Endothelial cell of umbilical vein (primary cell): ENCODE measurements at regions not wholly inside any gene's neighbourhood (a gene's known extent, or its start where the extent isn't known, plus 50 kb on each side); places are given as distances from the start of the nearest gene placed in this dataset.

Source experiments
- BruUV-seq: library from RNA; stranded (reverse); fragments of 400-500 nt; replicated peaks from 2 replicates; lab custom pipeline; 2021; lab: Mats Ljungman, UMichigan
- CTCF ChIA-PET: fragments of 300-600, 350-600 bp; sonication (Branson Sonifier 250); formaldehyde crosslinking; loops from one replicate; lab custom pipeline; 2021; ENCODE audit warnings: antibody characterized with exemption, inconsistent platforms; lab: Charles Lee
- POLR2A ChIA-PET: fragments of 300-600, 350-600 bp; sonication (Branson Sonifier 250); formaldehyde crosslinking; loops from one replicate; lab custom pipeline; 2021; ENCODE audit warnings: antibody characterized with exemption, inconsistent platforms; lab: Charles Lee
- DNase-seq: peaks from one replicate; pipeline ENCODE4 v3.0.0-alpha.2; 2011; ENCODE audit warnings: low read depth, low spot score
- FAIRE-seq: peaks from 2 replicates; lab custom pipeline; 2011; peaks lifted over from hg19 to GRCh38; lab: Jason Lieb, UNC
- H2AFZ ChIP-seq: 2 replicates; pipeline ENCODE4 v1.6.0; 2012; ENCODE audit warnings: low read depth, low read length, control low read depth, inconsistent platforms
- H3K27ac ChIP-seq: 2 replicates; pipeline ENCODE4 v1.5.1; 2011; ENCODE audit warnings: low read depth, mild to moderate bottlenecking, control low read depth, low read length, moderate library complexity; ENCODE audit not compliant: insufficient read depth
- H3K27me3 ChIP-seq, 2 experiments: 2 replicates each; pipeline versions ENCODE4 v1.6.0 to v1.6.1; 2011; ENCODE audit warnings: low read length in 2 of 2, mixed read lengths in 1 of 2; ENCODE audit not compliant: control insufficient read depth in 2 of 2, insufficient read depth in 2 of 2
- H3K36me3 ChIP-seq, 2 experiments: 2 replicates in 1 of 2; 3 replicates in 1 of 2; pipeline ENCODE4 v1.5.1; 2011; ENCODE audit warnings: low read length in 2 of 2, mild to moderate bottlenecking in 1 of 2, moderate library complexity in 1 of 2; ENCODE audit not compliant: control insufficient read depth in 2 of 2, insufficient read depth in 2 of 2; ENCODE audit errors: extremely low read depth in 1 of 2
- H3K4me1 ChIP-seq: 3 replicates; pipeline ENCODE4 v1.5.1; 2011; ENCODE audit warnings: mild to moderate bottlenecking, low read length; ENCODE audit not compliant: control insufficient read depth, insufficient read depth; ENCODE audit errors: extremely low read depth
- H3K4me2 ChIP-seq: 2 replicates; pipeline ENCODE4 v1.6.1; 2011; ENCODE audit warnings: low read length, control low read depth, mixed read lengths; ENCODE audit not compliant: insufficient read depth
- H3K4me3 ChIP-seq, 3 experiments: fragments of 200-600 bp in 1 of 3; sonication (generic), shearing (Covaris generic) in 1 of 3; replicated peaks in 1 of 3; 2 replicates each; pipeline ENCODE4 v1.5.1; 2011 to 2016; ENCODE audit warnings: control low read depth in 3 of 3, low read length in 3 of 3, mild to moderate bottlenecking in 2 of 3, inconsistent platforms in 1 of 3, low read depth in 1 of 3, moderate library complexity in 1 of 3; ENCODE audit not compliant: insufficient read depth in 1 of 3
- H3K79me2 ChIP-seq: 2 replicates; pipeline ENCODE4 v1.6.0; 2012; ENCODE audit warnings: low read length, inconsistent platforms; ENCODE audit not compliant: control insufficient read depth, insufficient read depth
- H3K9ac ChIP-seq: replicated peaks from 2 replicates; pipeline ENCODE3; 2011; ENCODE audit warnings: low read length, control low read depth; ENCODE audit not compliant: insufficient read depth; ENCODE audit errors: extremely low read depth
- H3K9me1 ChIP-seq: replicated peaks from 3 replicates; pipeline ENCODE4 v1.6.0; 2011; ENCODE audit warnings: mild to moderate bottlenecking, low read length; ENCODE audit not compliant: control insufficient read depth, insufficient read depth; ENCODE audit errors: extremely low read depth
- H3K9me3 ChIP-seq: replicated peaks from 2 replicates; pipeline ENCODE4 v1.5.1; 2012; ENCODE audit warnings: low read length, inconsistent platforms; ENCODE audit not compliant: control insufficient read depth, insufficient read depth
- H4K20me1 ChIP-seq: replicated peaks from 2 replicates; pipeline ENCODE3; 2011; ENCODE audit warnings: mild to moderate bottlenecking, low read length; ENCODE audit not compliant: control insufficient read depth, insufficient read depth; ENCODE audit errors: extremely low read depth
- EZH2 ChIP-seq: IDR thresholded peaks from 2 replicates; pipeline ENCODE4 v1.6.1; 2012; ENCODE audit warnings: borderline replicate concordance, low read depth, mild to moderate bottlenecking, moderate library complexity, low read length, inconsistent platforms; ENCODE audit not compliant: severe bottlenecking
- FOS ChIP-seq: IDR thresholded peaks from 2 replicates; pipeline ENCODE4 v1.6.1; 2011; ENCODE audit warnings: mild to moderate bottlenecking, low read length, moderate library complexity, borderline replicate concordance; ENCODE audit not compliant: insufficient read depth
- GATA2 ChIP-seq: IDR thresholded peaks from 2 replicates; pipeline ENCODE4 v1.7.0; 2011; ENCODE audit warnings: low read depth, mild to moderate bottlenecking, moderate library complexity, mixed read lengths, low read length; ENCODE audit not compliant: insufficient read length, insufficient read depth
- JUN ChIP-seq: IDR thresholded peaks from 2 replicates; pipeline ENCODE4 v1.6.1; 2011; ENCODE audit warnings: borderline replicate concordance, low read depth; ENCODE audit not compliant: insufficient read length, insufficient read depth
- MYC ChIP-seq: IDR thresholded peaks from one replicate; pipeline ENCODE4 v1.6.1; 2011; ENCODE audit warnings: mild to moderate bottlenecking, low read depth, low read length
- POLR2A ChIP-seq: IDR thresholded peaks from 2 replicates; pipeline ENCODE4 v1.6.1; 2012; ENCODE audit warnings: low read depth, mild to moderate bottlenecking, control low read depth, low read length
- POLR2AphosphoS5 ChIP-seq: IDR thresholded peaks from 2 replicates; pipeline ENCODE4 v1.6.1; 2012; ENCODE audit warnings: low read depth, mild to moderate bottlenecking, control low read depth, low read length, moderate library complexity; ENCODE audit not compliant: insufficient read depth
- dilution Hi-C: fragments of 300-500 bp; cut with MboI; formaldehyde crosslinking; loops from one replicate; pipeline ENCODE4 v1.15.0; 2019; ENCODE audit warnings: low sequenced_read_pairs; ENCODE audit not compliant: extremely low pct_ligation_motif_present
- intact Hi-C: fragments of 100-400 bp; cut with micrococcal nuclease; formaldehyde crosslinking; loops from one replicate; pipeline ENCODE4 v1.10.0; 2022
- TF ChIP-seq, protein P1 (sequence below), 2 donors: IDR thresholded peaks; 1 replicate in 1 of 2; 2 replicates in 1 of 2; pipeline ENCODE4 v1.5.1; 2011; ENCODE audit warnings: low read length in 2 of 2, mild to moderate bottlenecking in 2 of 2, moderate library complexity in 2 of 2, control low read depth in 1 of 2, inconsistent platforms in 1 of 2, low read depth in 1 of 2; ENCODE audit not compliant: insufficient read depth in 1 of 2; ENCODE audit errors: extremely low read depth in 1 of 2
- TF ChIP-seq, protein P2 (sequence below): IDR thresholded peaks from 2 replicates; pipeline ENCODE4 v1.6.1; 2011; ENCODE audit not compliant: insufficient read depth, insufficient read length

DNA sequence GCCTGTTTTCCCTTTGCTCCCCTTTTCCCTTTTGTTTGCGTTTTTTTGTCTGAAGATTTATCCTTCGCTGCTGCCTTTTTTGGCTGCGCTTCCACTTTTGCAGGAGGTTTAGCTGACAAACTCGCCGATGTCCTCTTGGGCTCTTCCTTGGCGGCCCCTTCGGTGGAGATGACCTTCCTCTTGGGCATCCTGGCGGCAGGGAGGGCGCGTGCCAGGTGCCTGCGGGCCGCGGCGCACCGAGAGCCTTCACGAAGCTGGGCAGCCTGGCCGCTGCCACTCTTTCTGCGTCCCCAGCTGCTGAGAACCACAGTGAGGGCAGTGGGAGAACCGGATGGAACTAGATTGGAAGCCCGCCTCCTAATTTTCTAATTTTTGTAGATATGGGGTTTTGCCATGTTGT lies 197.1 kb upstream of the C2CD4B start:
- H3K9ac ChIP-seq = no peak overlapping the region
- FAIRE-seq = no peak
- no peak overlapping the region for H3K4me2 ChIP-seq
- no peaks in the 10 kb centered on the region for H3K9me1 ChIP-seq
- no peaks in the 10 kb centered on the region for H4K20me1 ChIP-seq
- H3K27me3 ChIP-seq = no peaks in the 10 kb centered on the region
- CTCF ChIA-PET = no interaction called here
- no peak overlapping the region for H3K27ac ChIP-seq
- no peaks in the 10 kb centered on the region for H3K4me1 ChIP-seq
- H3K36me3 ChIP-seq = no peaks in the 10 kb centered on the region
- POLR2A ChIA-PET = no interaction called here
- TF ChIP-seq POLR2AphosphoS5 (no peak), GATA2 (no peak), MYC (no peak), FOS (no peak), JUN (no peak), EZH2 (no peak), POLR2A (no peak)
- TF ChIP-seq, protein P1, sequence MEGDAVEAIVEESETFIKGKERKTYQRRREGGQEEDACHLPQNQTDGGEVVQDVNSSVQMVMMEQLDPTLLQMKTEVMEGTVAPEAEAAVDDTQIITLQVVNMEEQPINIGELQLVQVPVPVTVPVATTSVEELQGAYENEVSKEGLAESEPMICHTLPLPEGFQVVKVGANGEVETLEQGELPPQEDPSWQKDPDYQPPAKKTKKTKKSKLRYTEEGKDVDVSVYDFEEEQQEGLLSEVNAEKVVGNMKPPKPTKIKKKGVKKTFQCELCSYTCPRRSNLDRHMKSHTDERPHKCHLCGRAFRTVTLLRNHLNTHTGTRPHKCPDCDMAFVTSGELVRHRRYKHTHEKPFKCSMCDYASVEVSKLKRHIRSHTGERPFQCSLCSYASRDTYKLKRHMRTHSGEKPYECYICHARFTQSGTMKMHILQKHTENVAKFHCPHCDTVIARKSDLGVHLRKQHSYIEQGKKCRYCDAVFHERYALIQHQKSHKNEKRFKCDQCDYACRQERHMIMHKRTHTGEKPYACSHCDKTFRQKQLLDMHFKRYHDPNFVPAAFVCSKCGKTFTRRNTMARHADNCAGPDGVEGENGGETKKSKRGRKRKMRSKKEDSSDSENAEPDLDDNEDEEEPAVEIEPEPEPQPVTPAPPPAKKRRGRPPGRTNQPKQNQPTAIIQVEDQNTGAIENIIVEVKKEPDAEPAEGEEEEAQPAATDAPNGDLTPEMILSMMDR (IDR thresholded peaks at IDR 0.05; ENCODE audit: extremely low read depth in 1 of 2, insufficient read depth in 1 of 2, low read depth in 1 of 2, low read length in 2 of 2) = no peak
- TF ChIP-seq, protein P2, sequence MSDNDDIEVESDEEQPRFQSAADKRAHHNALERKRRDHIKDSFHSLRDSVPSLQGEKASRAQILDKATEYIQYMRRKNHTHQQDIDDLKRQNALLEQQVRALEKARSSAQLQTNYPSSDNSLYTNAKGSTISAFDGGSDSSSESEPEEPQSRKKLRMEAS = no peak
- H3K79me2 ChIP-seq = no peaks in the 10 kb centered on the region
- H3K9me3 ChIP-seq = no peaks in the 10 kb centered on the region
- H2AFZ ChIP-seq = no peak overlapping the region
- dilution Hi-C loops = no loop called here
- no peak for DNase-seq
- no TSS peak for BruUV-seq
- no peak overlapping the region for H3K4me3 ChIP-seq
- intact Hi-C loops = no loop called here
